ENCODE measurements at regions not wholly inside any gene's neighbourhood (a gene's known extent, or its start where the extent isn't known, plus 50 kb on each side); places are given as distances from the start of the nearest gene placed in this dataset.

DNA sequence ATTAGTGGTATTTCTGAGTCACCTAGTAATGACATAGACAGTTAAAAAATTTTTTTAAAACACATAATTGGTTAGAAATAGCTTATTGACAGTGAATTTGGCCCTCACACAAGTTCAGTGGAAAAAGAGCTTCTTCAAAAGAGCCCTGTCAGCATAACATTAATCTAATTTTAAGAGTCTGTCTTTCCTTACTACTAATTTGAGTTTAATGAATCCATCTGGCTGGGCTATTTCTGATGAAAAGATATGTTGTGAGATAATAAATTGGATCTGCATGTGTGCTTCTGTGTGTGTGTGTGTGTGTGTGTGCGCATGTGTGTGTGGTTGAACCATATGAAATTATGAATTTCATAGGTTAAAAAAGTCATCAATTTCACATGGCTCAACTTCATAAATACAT lies 1045.2 kb downstream of the FLRT2 start:
- TF ChIP-seq, protein P1, sequence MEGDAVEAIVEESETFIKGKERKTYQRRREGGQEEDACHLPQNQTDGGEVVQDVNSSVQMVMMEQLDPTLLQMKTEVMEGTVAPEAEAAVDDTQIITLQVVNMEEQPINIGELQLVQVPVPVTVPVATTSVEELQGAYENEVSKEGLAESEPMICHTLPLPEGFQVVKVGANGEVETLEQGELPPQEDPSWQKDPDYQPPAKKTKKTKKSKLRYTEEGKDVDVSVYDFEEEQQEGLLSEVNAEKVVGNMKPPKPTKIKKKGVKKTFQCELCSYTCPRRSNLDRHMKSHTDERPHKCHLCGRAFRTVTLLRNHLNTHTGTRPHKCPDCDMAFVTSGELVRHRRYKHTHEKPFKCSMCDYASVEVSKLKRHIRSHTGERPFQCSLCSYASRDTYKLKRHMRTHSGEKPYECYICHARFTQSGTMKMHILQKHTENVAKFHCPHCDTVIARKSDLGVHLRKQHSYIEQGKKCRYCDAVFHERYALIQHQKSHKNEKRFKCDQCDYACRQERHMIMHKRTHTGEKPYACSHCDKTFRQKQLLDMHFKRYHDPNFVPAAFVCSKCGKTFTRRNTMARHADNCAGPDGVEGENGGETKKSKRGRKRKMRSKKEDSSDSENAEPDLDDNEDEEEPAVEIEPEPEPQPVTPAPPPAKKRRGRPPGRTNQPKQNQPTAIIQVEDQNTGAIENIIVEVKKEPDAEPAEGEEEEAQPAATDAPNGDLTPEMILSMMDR (IDR thresholded peaks at IDR 0.05), result no peak
- TF ChIP-seq POLR2A (IDR thresholded peaks at IDR 0.05), result no peak

All from adrenal gland (tissue), 5 donors.